Loucy (cell line): ENCODE measurements at regions not wholly inside any gene's neighbourhood (a gene's known extent, or its start where the extent isn't known, plus 50 kb on each side); places are given as distances from the start of the nearest gene placed in this dataset.

Source experiments
- H2AFZ ChIP-seq: fragments of 200-600 bp; sonication (generic); 2 replicates; pipeline ENCODE4 v1.6.0; 2016; ENCODE audit warnings: antibody characterized with exemption, mild to moderate bottlenecking, low read length, moderate library complexity
- H3F3A ChIP-seq: fragments of 200-600 bp; 2 replicates; pipeline ENCODE4 v1.6.0; 2016; ENCODE audit warnings: antibody characterized with exemption, low read depth, mild to moderate bottlenecking
- H3K27me3 ChIP-seq: fragments of 200-600 bp; sonication (generic); 2 replicates; pipeline ENCODE4 v1.6.1; 2014; ENCODE audit warnings: low read length, mild to moderate bottlenecking; ENCODE audit not compliant: insufficient read depth, poor library complexity, severe bottlenecking
- H3K36me3 ChIP-seq: fragments of 200-600 bp; sonication (generic); 2 replicates; pipeline ENCODE4 v1.6.1; 2016; ENCODE audit warnings: low read length; ENCODE audit not compliant: insufficient read depth
- H3K4me1 ChIP-seq: fragments of 200-600 bp; sonication (generic); 2 replicates; pipeline ENCODE4 v1.5.1; 2014; ENCODE audit warnings: low read length, mild to moderate bottlenecking; ENCODE audit not compliant: insufficient read depth, poor library complexity, severe bottlenecking
- H3K4me2 ChIP-seq: fragments of 200-600 bp; sonication (generic); 2 replicates; pipeline ENCODE4 v1.6.0; 2014; ENCODE audit warnings: antibody characterized with exemption, low read length, low read depth, mild to moderate bottlenecking; ENCODE audit not compliant: poor library complexity, severe bottlenecking
- H3K4me3 ChIP-seq: fragments of 200-600 bp; sonication (generic); 2 replicates; pipeline ENCODE4 v1.5.1; 2014; ENCODE audit warnings: low read length, mild to moderate bottlenecking, mixed read lengths; ENCODE audit not compliant: poor library complexity, severe bottlenecking
- H3K79me2 ChIP-seq: fragments of 200-600 bp; sonication (generic); 2 replicates; pipeline ENCODE4 v1.6.1; 2014; ENCODE audit warnings: low read length; ENCODE audit not compliant: insufficient read depth
- H3K9ac ChIP-seq: fragments of 200-600 bp; sonication (generic); 2 replicates; pipeline ENCODE4 v1.6.0; 2014; ENCODE audit warnings: mild to moderate bottlenecking, low read depth, low read length, moderate library complexity; ENCODE audit not compliant: poor library complexity, severe bottlenecking
- H3K9me2 ChIP-seq: fragments of 200-600 bp; sonication (generic); replicated peaks from 2 replicates; pipeline ENCODE4 v1.6.1; 2016; ENCODE audit warnings: low read depth, low read length, mixed read lengths
- H3K9me3 ChIP-seq: fragments of 200-600 bp; sonication (generic); 2 replicates; pipeline ENCODE4 v1.6.1; 2014; ENCODE audit warnings: mild to moderate bottlenecking, antibody characterized with exemption, low read length, low read depth; ENCODE audit not compliant: insufficient read depth
- H4K20me1 ChIP-seq: fragments of 200-600 bp; sonication (generic); 2 replicates; pipeline ENCODE4 v1.6.0; 2014; ENCODE audit warnings: antibody characterized with exemption, low read length, mild to moderate bottlenecking; ENCODE audit not compliant: insufficient read depth, poor library complexity, severe bottlenecking
- EZH2phosphoT487 ChIP-seq: fragments of 200-600 bp; IDR thresholded peaks from 2 replicates; pipeline ENCODE4 v1.6.1; 2018; ENCODE audit warnings: antibody characterized with exemption, mild to moderate bottlenecking, moderate library complexity, borderline replicate concordance
- TF ChIP-seq, protein P1 (sequence below): fragments of 200-600 bp; sonication (generic); conservative IDR thresholded peaks from 2 replicates; pipeline ENCODE4 v1.5.1; 2014; ENCODE audit warnings: mild to moderate bottlenecking, antibody characterized with exemption, low read length

DNA sequence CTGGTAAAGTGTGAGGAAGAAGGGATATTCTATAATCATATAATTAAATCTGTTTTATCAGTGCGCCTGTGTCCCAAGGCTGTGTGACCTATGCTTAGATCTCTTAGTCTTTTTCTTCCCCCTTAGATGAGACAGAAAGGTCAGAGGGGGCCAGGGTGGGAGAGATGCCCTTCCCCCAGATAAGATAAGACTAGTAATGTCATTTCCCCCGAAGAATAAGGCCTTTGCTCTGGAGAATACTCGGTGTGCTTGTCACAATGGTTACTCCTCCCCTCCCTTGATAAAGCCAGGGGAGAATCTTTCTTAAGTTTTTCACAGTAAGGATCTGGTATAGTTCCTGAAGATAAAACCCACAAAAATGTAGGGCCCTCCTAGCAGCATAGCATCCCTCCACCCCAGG is 1041.8 kb downstream of the SORCS3 start:
- H3K4me1 ChIP-seq: no peaks in the 10 kb centered on the region
- H4K20me1 ChIP-seq: no peaks in the 10 kb centered on the region
- no peaks in the 10 kb centered on the region for H3K27me3 ChIP-seq
- H3K4me3 ChIP-seq: no peak overlapping the region
- H3K79me2 ChIP-seq: no peaks in the 10 kb centered on the region
- no peaks in the 10 kb centered on the region for H3K36me3 ChIP-seq
- no peak overlapping the region for H2AFZ ChIP-seq
- no peaks in the 10 kb centered on the region for H3K9me2 ChIP-seq
- H3K9ac ChIP-seq: no peak overlapping the region
- TF ChIP-seq EZH2phosphoT487: no peak
- TF ChIP-seq, protein P1, sequence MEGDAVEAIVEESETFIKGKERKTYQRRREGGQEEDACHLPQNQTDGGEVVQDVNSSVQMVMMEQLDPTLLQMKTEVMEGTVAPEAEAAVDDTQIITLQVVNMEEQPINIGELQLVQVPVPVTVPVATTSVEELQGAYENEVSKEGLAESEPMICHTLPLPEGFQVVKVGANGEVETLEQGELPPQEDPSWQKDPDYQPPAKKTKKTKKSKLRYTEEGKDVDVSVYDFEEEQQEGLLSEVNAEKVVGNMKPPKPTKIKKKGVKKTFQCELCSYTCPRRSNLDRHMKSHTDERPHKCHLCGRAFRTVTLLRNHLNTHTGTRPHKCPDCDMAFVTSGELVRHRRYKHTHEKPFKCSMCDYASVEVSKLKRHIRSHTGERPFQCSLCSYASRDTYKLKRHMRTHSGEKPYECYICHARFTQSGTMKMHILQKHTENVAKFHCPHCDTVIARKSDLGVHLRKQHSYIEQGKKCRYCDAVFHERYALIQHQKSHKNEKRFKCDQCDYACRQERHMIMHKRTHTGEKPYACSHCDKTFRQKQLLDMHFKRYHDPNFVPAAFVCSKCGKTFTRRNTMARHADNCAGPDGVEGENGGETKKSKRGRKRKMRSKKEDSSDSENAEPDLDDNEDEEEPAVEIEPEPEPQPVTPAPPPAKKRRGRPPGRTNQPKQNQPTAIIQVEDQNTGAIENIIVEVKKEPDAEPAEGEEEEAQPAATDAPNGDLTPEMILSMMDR: no peak
- H3F3A ChIP-seq: no peaks in the 10 kb centered on the region
- no peaks in the 10 kb centered on the region for H3K9me3 ChIP-seq
- no peak overlapping the region for H3K4me2 ChIP-seq

- Histone ChIP-seq H3F3A (no peaks in the 10 kb centered on the region), H3K9ac (no peak overlapping the region), H2AFZ (no peak overlapping the region), H3K9me2 (no peaks in the 10 kb centered on the region), H3K36me3 (no peaks in the 10 kb centered on the region), H3K4me2 (no peak overlapping the region), H3K27me3 (no peaks in the 10 kb centered on the region), H3K9me3 (no peaks in the 10 kb centered on the region), H3K79me2 (no peaks in the 10 kb centered on the region), H4K20me1 (no peaks in the 10 kb centered on the region), H3K4me3 (no peak overlapping the region), H3K4me1 (no peaks in the 10 kb centered on the region)
- TF ChIP-seq, protein P1: no peak
- TF ChIP-seq EZH2phosphoT487: no peak
Observed at GRCh38 chr10:105681051-105681450, 1040.0 kb downstream of the SORCS3 start.

- Histone ChIP-seq H3F3A (no peaks in the 10 kb centered on the region), H3K36me3 (no peaks in the 10 kb centered on the region), H3K79me2 (no peaks in the 10 kb centered on the region), H3K27me3 (no peaks in the 10 kb centered on the region), H3K4me1 (no peaks in the 10 kb centered on the region), H3K4me3 (no peak overlapping the region), H2AFZ (no peak overlapping the region), H4K20me1 (no peaks in the 10 kb centered on the region), H3K9me2 (no peaks in the 10 kb centered on the region), H3K4me2 (no peak overlapping the region), H3K9me3 (no peaks in the 10 kb centered on the region), H3K9ac (no peak overlapping the region)
- TF ChIP-seq, protein P1: no peak
- TF ChIP-seq EZH2phosphoT487: no peak
Observed at GRCh38 chr10:105679781-105680180, 1038.7 kb downstream of the SORCS3 start.
